ENCODE measurements at regions not wholly inside any gene's neighbourhood (a gene's known extent, or its start where the extent isn't known, plus 50 kb on each side); places are given as distances from the start of the nearest gene placed in this dataset.
"Not testable (repeated sequence)": the region's sequence is repeated elsewhere in the genome, so short reads cannot be mapped to it uniquely, and the experiment has no call there.

- not testable (repeated sequence) for DNase-seq; H3K4me3 ChIP-seq (ENCODE audit: insufficient read depth, low read depth, low read length, poor library complexity, severe bottlenecking); H3K4me1 ChIP-seq (ENCODE audit: control insufficient read depth, insufficient read depth, low read length, poor library complexity, severe bottlenecking); H3K36me3 ChIP-seq (ENCODE audit: control insufficient read depth, insufficient read depth, low read length); H3K9me3 ChIP-seq (ENCODE audit: control insufficient read depth, low read length); H3K27ac ChIP-seq (ENCODE audit: insufficient read depth, low read length, poor library complexity, severe bottlenecking); H3K27me3 ChIP-seq (replicated peaks; ENCODE audit: control insufficient read depth, insufficient read depth, low read length, poor library complexity, severe bottlenecking)
These were observed 75.3 kb upstream of the OR4F16 start for GRCh38 chr1:761791-762190.

- H3K4me1 ChIP-seq (ENCODE audit: control insufficient read depth, insufficient read depth, low read length, poor library complexity, severe bottlenecking); H3K36me3 ChIP-seq (ENCODE audit: control insufficient read depth, insufficient read depth, low read length); H3K4me3 ChIP-seq (ENCODE audit: insufficient read depth, low read depth, low read length, poor library complexity, severe bottlenecking); DNase-seq; H3K27ac ChIP-seq (ENCODE audit: insufficient read depth, low read length, poor library complexity, severe bottlenecking); H3K9me3 ChIP-seq (ENCODE audit: control insufficient read depth, low read length); H3K27me3 ChIP-seq (replicated peaks; ENCODE audit: control insufficient read depth, insufficient read depth, low read length, poor library complexity, severe bottlenecking): not testable (repeated sequence)
These were observed 85.0 kb upstream of the OR4F16 start for GRCh38 chr1:771449-771848.

GRCh38 chr1:777480-778180, 91.2 kb upstream of the OR4F16 start:
- H3K4me1 ChIP-seq (ENCODE audit: control insufficient read depth, insufficient read depth, low read length, poor library complexity, severe bottlenecking); DNase-seq; H3K27me3 ChIP-seq (replicated peaks; ENCODE audit: control insufficient read depth, insufficient read depth, low read length, poor library complexity, severe bottlenecking); H3K27ac ChIP-seq (ENCODE audit: insufficient read depth, low read length, poor library complexity, severe bottlenecking); H3K9me3 ChIP-seq (ENCODE audit: control insufficient read depth, low read length); H3K4me3 ChIP-seq (ENCODE audit: insufficient read depth, low read depth, low read length, poor library complexity, severe bottlenecking); H3K36me3 ChIP-seq (ENCODE audit: control insufficient read depth, insufficient read depth, low read length): not testable (repeated sequence)

GRCh38 chr1:778451-779278, 92.2 kb upstream of the OR4F16 start:
- H3K27me3 ChIP-seq (replicated peaks; ENCODE audit: control insufficient read depth, insufficient read depth, low read length, poor library complexity, severe bottlenecking); H3K36me3 ChIP-seq (ENCODE audit: control insufficient read depth, insufficient read depth, low read length); H3K4me1 ChIP-seq (ENCODE audit: control insufficient read depth, insufficient read depth, low read length, poor library complexity, severe bottlenecking); H3K9me3 ChIP-seq (ENCODE audit: control insufficient read depth, low read length): not testable (repeated sequence)
- peak; percentile 99 to 100 (median 99) for DNase-seq
- H3K4me3 ChIP-seq (ENCODE audit: insufficient read depth, low read depth, low read length, poor library complexity, severe bottlenecking), result peak overlapping the region; percentile 61
- peak overlapping the region; percentile 66 for H3K27ac ChIP-seq (ENCODE audit: insufficient read depth, low read length, poor library complexity, severe bottlenecking)

GRCh38 chr1:779621-780020, 93.2 kb upstream of the OR4F16 start:
- not testable (repeated sequence) for H3K27ac ChIP-seq (ENCODE audit: insufficient read depth, low read length, poor library complexity, severe bottlenecking); H3K9me3 ChIP-seq (ENCODE audit: control insufficient read depth, low read length); H3K4me1 ChIP-seq (ENCODE audit: control insufficient read depth, insufficient read depth, low read length, poor library complexity, severe bottlenecking); H3K27me3 ChIP-seq (replicated peaks; ENCODE audit: control insufficient read depth, insufficient read depth, low read length, poor library complexity, severe bottlenecking); DNase-seq; H3K36me3 ChIP-seq (ENCODE audit: control insufficient read depth, insufficient read depth, low read length); H3K4me3 ChIP-seq (ENCODE audit: insufficient read depth, low read depth, low read length, poor library complexity, severe bottlenecking)

- H3K27me3 ChIP-seq (replicated peaks; ENCODE audit: control insufficient read depth, insufficient read depth, low read length, poor library complexity, severe bottlenecking), result no peaks in the 10 kb centered on the region
- no peaks in the 10 kb centered on the region for H3K36me3 ChIP-seq (ENCODE audit: control insufficient read depth, insufficient read depth, low read length)
- H3K4me1 ChIP-seq (ENCODE audit: control insufficient read depth, insufficient read depth, low read length, poor library complexity, severe bottlenecking), result no peaks in the 10 kb centered on the region
- no peak overlapping the region for H3K4me3 ChIP-seq (ENCODE audit: insufficient read depth, low read depth, low read length, poor library complexity, severe bottlenecking)
- no peak for DNase-seq
- no peaks in the 10 kb centered on the region for H3K9me3 ChIP-seq (ENCODE audit: control insufficient read depth, low read length)
- H3K27ac ChIP-seq (ENCODE audit: insufficient read depth, low read length, poor library complexity, severe bottlenecking), result no peak overlapping the region
These were observed 102.4 kb upstream of the OR4F16 start for GRCh38 chr1:788835-789234.

- H3K9me3 ChIP-seq (ENCODE audit: control insufficient read depth, low read length); H3K27ac ChIP-seq (ENCODE audit: insufficient read depth, low read length, poor library complexity, severe bottlenecking); H3K4me1 ChIP-seq (ENCODE audit: control insufficient read depth, insufficient read depth, low read length, poor library complexity, severe bottlenecking); H3K27me3 ChIP-seq (replicated peaks; ENCODE audit: control insufficient read depth, insufficient read depth, low read length, poor library complexity, severe bottlenecking); H3K4me3 ChIP-seq (ENCODE audit: insufficient read depth, low read depth, low read length, poor library complexity, severe bottlenecking); DNase-seq; H3K36me3 ChIP-seq (ENCODE audit: control insufficient read depth, insufficient read depth, low read length): not testable (repeated sequence)
These were observed 103.2 kb upstream of the OR4F16 start for GRCh38 chr1:789606-790005.

- not testable (repeated sequence) for H3K9me3 ChIP-seq (ENCODE audit: control insufficient read depth, low read length); H3K4me1 ChIP-seq (ENCODE audit: control insufficient read depth, insufficient read depth, low read length, poor library complexity, severe bottlenecking); H3K4me3 ChIP-seq (ENCODE audit: insufficient read depth, low read depth, low read length, poor library complexity, severe bottlenecking); H3K27me3 ChIP-seq (replicated peaks; ENCODE audit: control insufficient read depth, insufficient read depth, low read length, poor library complexity, severe bottlenecking); H3K36me3 ChIP-seq (ENCODE audit: control insufficient read depth, insufficient read depth, low read length); H3K27ac ChIP-seq (ENCODE audit: insufficient read depth, low read length, poor library complexity, severe bottlenecking); DNase-seq
These were observed 104.0 kb upstream of the OR4F16 start for GRCh38 chr1:790388-790930.

- not testable (repeated sequence) for H3K27ac ChIP-seq (ENCODE audit: insufficient read depth, low read length, poor library complexity, severe bottlenecking); H3K9me3 ChIP-seq (ENCODE audit: control insufficient read depth, low read length); H3K36me3 ChIP-seq (ENCODE audit: control insufficient read depth, insufficient read depth, low read length); H3K4me1 ChIP-seq (ENCODE audit: control insufficient read depth, insufficient read depth, low read length, poor library complexity, severe bottlenecking); H3K4me3 ChIP-seq (ENCODE audit: insufficient read depth, low read depth, low read length, poor library complexity, severe bottlenecking); H3K27me3 ChIP-seq (replicated peaks; ENCODE audit: control insufficient read depth, insufficient read depth, low read length, poor library complexity, severe bottlenecking); DNase-seq
These were observed 107.9 kb upstream of the OR4F16 start for GRCh38 chr1:794310-794709.

GRCh38 chr1:794918-795584, 108.6 kb upstream of the OR4F16 start:
- H3K9me3 ChIP-seq (ENCODE audit: control insufficient read depth, low read length); H3K36me3 ChIP-seq (ENCODE audit: control insufficient read depth, insufficient read depth, low read length); H3K27me3 ChIP-seq (replicated peaks; ENCODE audit: control insufficient read depth, insufficient read depth, low read length, poor library complexity, severe bottlenecking); H3K4me3 ChIP-seq (ENCODE audit: insufficient read depth, low read depth, low read length, poor library complexity, severe bottlenecking); H3K27ac ChIP-seq (ENCODE audit: insufficient read depth, low read length, poor library complexity, severe bottlenecking); H3K4me1 ChIP-seq (ENCODE audit: control insufficient read depth, insufficient read depth, low read length, poor library complexity, severe bottlenecking); DNase-seq: not testable (repeated sequence)

All from effector memory CD4-positive, alpha-beta T cell (primary cell).